ENCODE measurements at regions not wholly inside any gene's neighbourhood (a gene's known extent, or its start where the extent isn't known, plus 50 kb on each side); places are given as distances from the start of the nearest gene placed in this dataset.

DNA sequence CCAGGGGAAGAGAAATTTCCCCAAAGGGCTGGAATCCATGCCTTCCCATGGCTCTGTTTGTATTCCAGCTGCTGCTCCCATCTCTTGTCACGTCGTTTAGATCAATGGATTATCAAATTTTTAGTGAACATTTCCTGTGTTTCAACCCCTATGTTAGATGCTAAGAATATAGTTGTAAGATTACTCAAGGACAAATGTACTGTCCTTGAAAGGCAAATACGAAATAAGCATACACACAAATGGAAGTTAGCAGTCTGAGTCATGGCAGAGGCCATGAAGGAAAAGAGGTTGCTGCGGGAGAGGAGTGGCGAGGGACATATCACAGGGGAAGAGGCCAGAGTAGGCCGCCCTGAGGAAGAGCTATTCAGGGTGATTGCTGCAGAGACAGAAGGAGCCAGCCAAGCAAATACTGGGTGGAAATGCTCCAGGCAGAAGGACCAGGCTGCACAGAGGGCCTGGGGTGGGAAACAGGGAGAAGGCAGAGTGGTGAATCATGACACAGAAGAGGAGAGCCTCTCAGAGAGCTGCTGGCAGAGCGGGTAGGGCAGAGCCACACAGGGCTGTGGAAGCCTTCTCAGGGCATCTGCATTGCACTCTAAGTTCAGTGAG is 219.2 kb upstream of the LRFN2 start (continued):
- TF ChIP-seq EZH2phosphoT487 (IDR thresholded peaks at IDR 0.05; ENCODE audit: borderline replicate concordance) (no peak), POLR2A (IDR thresholded peaks at IDR 0.05; ENCODE audit: borderline replicate concordance, extremely low read depth, insufficient read depth, insufficient read length) (no peak), CBX3 (IDR thresholded peaks at IDR 0.05; ENCODE audit: low read depth) (no peak), EZH2 (IDR thresholded peaks at IDR 0.05) (no peak), SRF (IDR thresholded peaks at IDR 0.05; ENCODE audit: low read depth) (no peak), FOSL1 (IDR thresholded peaks at IDR 0.05; ENCODE audit: low read depth) (no peak)
- TF ChIP-seq, protein P1, sequence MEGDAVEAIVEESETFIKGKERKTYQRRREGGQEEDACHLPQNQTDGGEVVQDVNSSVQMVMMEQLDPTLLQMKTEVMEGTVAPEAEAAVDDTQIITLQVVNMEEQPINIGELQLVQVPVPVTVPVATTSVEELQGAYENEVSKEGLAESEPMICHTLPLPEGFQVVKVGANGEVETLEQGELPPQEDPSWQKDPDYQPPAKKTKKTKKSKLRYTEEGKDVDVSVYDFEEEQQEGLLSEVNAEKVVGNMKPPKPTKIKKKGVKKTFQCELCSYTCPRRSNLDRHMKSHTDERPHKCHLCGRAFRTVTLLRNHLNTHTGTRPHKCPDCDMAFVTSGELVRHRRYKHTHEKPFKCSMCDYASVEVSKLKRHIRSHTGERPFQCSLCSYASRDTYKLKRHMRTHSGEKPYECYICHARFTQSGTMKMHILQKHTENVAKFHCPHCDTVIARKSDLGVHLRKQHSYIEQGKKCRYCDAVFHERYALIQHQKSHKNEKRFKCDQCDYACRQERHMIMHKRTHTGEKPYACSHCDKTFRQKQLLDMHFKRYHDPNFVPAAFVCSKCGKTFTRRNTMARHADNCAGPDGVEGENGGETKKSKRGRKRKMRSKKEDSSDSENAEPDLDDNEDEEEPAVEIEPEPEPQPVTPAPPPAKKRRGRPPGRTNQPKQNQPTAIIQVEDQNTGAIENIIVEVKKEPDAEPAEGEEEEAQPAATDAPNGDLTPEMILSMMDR (IDR thresholded peaks at IDR 0.05 in 2 of 3, conservative IDR thresholded peaks at IDR 0.05 in 1 of 3; ENCODE audit: borderline replicate concordance in 1 of 3, insufficient read depth in 1 of 3, low read depth in 2 of 3, low read length in 2 of 3): no peak

GRCh38 chr6:40805336-40805735 is 218.2 kb upstream of the LRFN2 start:
- BruUV-seq (replicated peaks): no TSS peak
- CTCF ChIA-PET: no interaction called here

More at GRCh38 chr6:40805336-40805735, 218.2 kb upstream of the LRFN2 start:
- TF ChIP-seq POLR2AphosphoS5 (IDR thresholded peaks at IDR 0.05; ENCODE audit: low read depth, low read length) (no peak), ELF1 (IDR thresholded peaks at IDR 0.05; ENCODE audit: borderline replicate concordance, low read depth) (no peak), FOSL1 (IDR thresholded peaks at IDR 0.05; ENCODE audit: low read depth) (no peak), CEBPB (IDR thresholded peaks at IDR 0.05; ENCODE audit: low read depth) (no peak), MAX (IDR thresholded peaks at IDR 0.05) (no peak), EGR1 (IDR thresholded peaks at IDR 0.05; ENCODE audit: low read depth) (no peak), POLR2A (IDR thresholded peaks at IDR 0.05; ENCODE audit: borderline replicate concordance, extremely low read depth, insufficient read depth, insufficient read length) (no peak), CBX3 (IDR thresholded peaks at IDR 0.05; ENCODE audit: low read depth) (no peak), YY1 (IDR thresholded peaks at IDR 0.05; ENCODE audit: extremely low read depth, insufficient replicate concordance, low read depth, low read length) (no peak), JUND (IDR thresholded peaks at IDR 0.05) (no peak), ZNF274 (IDR thresholded peaks at IDR 0.05; ENCODE audit: low read depth, low read length) (no peak), SP1 (IDR thresholded peaks at IDR 0.05; ENCODE audit: low read depth) (no peak), EZH2 (IDR thresholded peaks at IDR 0.05) (no peak)
- TF ChIP-seq, protein P2, sequence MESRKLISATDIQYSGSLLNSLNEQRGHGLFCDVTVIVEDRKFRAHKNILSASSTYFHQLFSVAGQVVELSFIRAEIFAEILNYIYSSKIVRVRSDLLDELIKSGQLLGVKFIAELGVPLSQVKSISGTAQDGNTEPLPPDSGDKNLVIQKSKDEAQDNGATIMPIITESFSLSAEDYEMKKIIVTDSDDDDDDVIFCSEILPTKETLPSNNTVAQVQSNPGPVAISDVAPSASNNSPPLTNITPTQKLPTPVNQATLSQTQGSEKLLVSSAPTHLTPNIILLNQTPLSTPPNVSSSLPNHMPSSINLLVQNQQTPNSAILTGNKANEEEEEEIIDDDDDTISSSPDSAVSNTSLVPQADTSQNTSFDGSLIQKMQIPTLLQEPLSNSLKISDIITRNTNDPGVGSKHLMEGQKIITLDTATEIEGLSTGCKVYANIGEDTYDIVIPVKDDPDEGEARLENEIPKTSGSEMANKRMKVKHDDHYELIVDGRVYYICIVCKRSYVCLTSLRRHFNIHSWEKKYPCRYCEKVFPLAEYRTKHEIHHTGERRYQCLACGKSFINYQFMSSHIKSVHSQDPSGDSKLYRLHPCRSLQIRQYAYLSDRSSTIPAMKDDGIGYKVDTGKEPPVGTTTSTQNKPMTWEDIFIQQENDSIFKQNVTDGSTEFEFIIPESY (IDR thresholded peaks at IDR 0.05; ENCODE audit: extremely low read depth, insufficient replicate concordance, low read length): no peak
- TF ChIP-seq, protein P1 (IDR thresholded peaks at IDR 0.05 in 2 of 3, conservative IDR thresholded peaks at IDR 0.05 in 1 of 3; ENCODE audit: borderline replicate concordance in 1 of 3, insufficient read depth in 1 of 3, low read depth in 2 of 3, low read length in 2 of 3): no peak
- intact Hi-C loops (cut with micrococcal nuclease): loop anchor here (1.0 kb wide), 1 partner anchor 477 kb away; no protein-coding TSS in a partner anchor
- Histone ChIP-seq H3K27me3 (ENCODE audit: insufficient read depth, low read length) (no peaks in the 10 kb centered on the region), H3K4me2 (ENCODE audit: low read length) (no peak overlapping the region), H4K20me1 (ENCODE audit: insufficient read depth) (no peaks in the 10 kb centered on the region), H3K27ac (ENCODE audit: low read depth, low read length) (no peak overlapping the region), H3K9ac (ENCODE audit: low read length) (no peak overlapping the region), H3K9me2 (ENCODE audit: insufficient read depth) (no peaks in the 10 kb centered on the region), H3K9me3 (ENCODE audit: control insufficient read depth in 1 of 2, insufficient read depth in 1 of 2, low read depth in 1 of 2, low read length in 2 of 2) (no peaks in the 10 kb centered on the region), H3K36me3 (ENCODE audit: control insufficient read depth in 1 of 2, insufficient read depth in 2 of 2, low read length in 2 of 2) (no peaks in the 10 kb centered on the region), H3K4me1 (ENCODE audit: control insufficient read depth in 1 of 2, insufficient read depth in 2 of 2, low read length in 2 of 2) (peaks cover 0 to 10% of the 10 kb centered on the region in 2 experiments; a peak in 1 of 4 replicates), H2AFZ (ENCODE audit: low read depth, low read length, poor library complexity, severe bottlenecking) (no peak overlapping the region), H3K79me2 (ENCODE audit: insufficient read depth, low read length) (no peaks in the 10 kb centered on the region), H3K4me3 (replicated peaks in 1 of 2; ENCODE audit: low read depth in 1 of 2, low read length in 2 of 2) (no peak overlapping the region)
- POLR2A ChIA-PET: no interaction called here
- no peak for DNase-seq (ENCODE audit: low read depth, low spot score)
- RAD21 ChIA-PET (ENCODE audit: low non-redundant PET in 1 of 2, low total read pairs in 2 of 2, uncharacterized antibody in 2 of 2, unreplicated experiment in 2 of 2): no interaction called here
- ATAC-seq: no peak

Data from HCT116 (cell line).